Amniotic stem cell (primary cell): ENCODE measurements at regions not wholly inside any gene's neighbourhood (a gene's known extent, or its start where the extent isn't known, plus 50 kb on each side); places are given as distances from the start of the nearest gene placed in this dataset.

ENCODE experiments used
- DNase-seq: peaks from one replicate; lab custom pipeline; 2025; lab: John Stamatoyannopoulos, UW

GRCh38 chr10:22766693-22767092 is 52.3 kb upstream of the PIP4K2A start:
- DNase-seq, result no peak

GRCh38 chr10:22765660-22766547 is 51.5 kb upstream of the PIP4K2A start:
- DNase-seq, result no peak

- no peak for DNase-seq
Observed at GRCh38 chr10:22764639-22765038, 50.3 kb upstream of the PIP4K2A start.
